ENCODE measurements at regions not wholly inside any gene's neighbourhood (a gene's known extent, or its start where the extent isn't known, plus 50 kb on each side); places are given as distances from the start of the nearest gene placed in this dataset.

- no peak for TF ChIP-seq ZNF274 (IDR thresholded peaks at IDR 0.05; ENCODE audit: borderline replicate concordance, extremely low read depth, low read length)
- no peak for TF ChIP-seq CTCF (IDR thresholded peaks at IDR 0.05; ENCODE audit: control extremely low read depth in 1 of 3, insufficient read depth in 1 of 3, low read depth in 1 of 3, low read length in 3 of 3)
- no peak for TF ChIP-seq SP1 (IDR thresholded peaks at IDR 0.05; ENCODE audit: low read depth, low read length)
- no peak for TF ChIP-seq CHD2 (IDR thresholded peaks at IDR 0.05; ENCODE audit: low read length)
- no peak for TF ChIP-seq POLR2A (IDR thresholded peaks at IDR 0.05; ENCODE audit: control extremely low read depth in 1 of 2, low read depth in 2 of 2, low read length in 2 of 2)
These were observed 123.8 kb upstream of the TJP1 start for GRCh38 chr15:29945943-29946596.
